Cardiac fibroblast (primary cell): ENCODE measurements at regions not wholly inside any gene's neighbourhood (a gene's known extent, or its start where the extent isn't known, plus 50 kb on each side); places are given as distances from the start of the nearest gene placed in this dataset.
A peak's percentile ranks its signal among the peaks of the same experiment; 100 is the strongest.

Experiments used
- DNase-seq, 2 donors: peaks; one replicate each; pipeline versions ENCODE4 v3.0.0 to v3.0.0-alpha.2; 2010; ENCODE audit warnings: low read depth in 2 of 2
- H3K4me3 ChIP-seq, 2 donors: replicated peaks in 1 of 2; 1 replicate in 1 of 2; 2 replicates in 1 of 2; pipeline ENCODE4 v1.5.1; 2011; ENCODE audit warnings: low read depth in 2 of 2, low read length in 2 of 2, mild to moderate bottlenecking in 2 of 2, moderate library complexity in 1 of 2
- CTCF ChIP-seq: IDR thresholded peaks from one replicate; pipeline ENCODE4 v1.5.1; 2011; ENCODE audit warnings: low read depth, mild to moderate bottlenecking, low read length, inconsistent platforms

GRCh38 chr10:106506526-106507283 is 657.8 kb downstream of the SORCS1 start:
- TF ChIP-seq CTCF: no peak
- peak; percentile 20 to 60 for DNase-seq
- H3K4me3 ChIP-seq: no peak overlapping the region

GRCh38 chr10:106504536-106504935 is 660.0 kb downstream of the SORCS1 start:
- no peak for DNase-seq
- no peak for TF ChIP-seq CTCF
- H3K4me3 ChIP-seq: no peak overlapping the region

- H3K4me3 ChIP-seq: no peak overlapping the region
- TF ChIP-seq CTCF: no peak
- no peak for DNase-seq
Measured at GRCh38 chr10:106502641-106503040, 661.9 kb downstream of the SORCS1 start.

GRCh38 chr10:106500925-106501525 is 663.5 kb downstream of the SORCS1 start:
- TF ChIP-seq CTCF: no peak
- peak in 1 of 2 donors; percentile 18 for DNase-seq
- H3K4me3 ChIP-seq: no peak overlapping the region

- no peak overlapping the region for H3K4me3 ChIP-seq
- TF ChIP-seq CTCF: no peak
- DNase-seq: no peak
Measured at GRCh38 chr10:106500041-106500924, 664.2 kb downstream of the SORCS1 start.

- no peak for TF ChIP-seq CTCF
- H3K4me3 ChIP-seq: no peak overlapping the region
- no peak for DNase-seq
Measured at GRCh38 chr10:106499448-106499847, 665.1 kb downstream of the SORCS1 start.
